SKM-1 treated with dmso at 0.1 percent for 144 hours (cell line): ENCODE measurements at regions not wholly inside any gene's neighbourhood (a gene's known extent, or its start where the extent isn't known, plus 50 kb on each side); places are given as distances from the start of the nearest gene placed in this dataset.

Experiments
- DNase-seq: peaks from one replicate; lab custom pipeline; 2025; ENCODE audit not compliant: unreplicated experiment; lab: John Stamatoyannopoulos, UW

GRCh38 chr13:31895691-31896090 is 135.9 kb upstream of the FRY start:
- no peak for DNase-seq

GRCh38 chr13:31896427-31896826 is 135.1 kb upstream of the FRY start:
- no peak for DNase-seq

- DNase-seq: no peak
These were observed 133.0 kb upstream of the FRY start for GRCh38 chr13:31898378-31899071.

- no peak for DNase-seq
These were observed 129.6 kb upstream of the FRY start for GRCh38 chr13:31901985-31902384.

- DNase-seq: no peak
These were observed 128.3 kb upstream of the FRY start for GRCh38 chr13:31903111-31903815.

- DNase-seq: no peak
These were observed 126.4 kb upstream of the FRY start for GRCh38 chr13:31904941-31905824.

- no peak for DNase-seq
These were observed 125.6 kb upstream of the FRY start for GRCh38 chr13:31905961-31906360.

GRCh38 chr13:31908696-31909411 is 122.7 kb upstream of the FRY start:
- DNase-seq: peak; percentile 78

GRCh38 chr13:31909864-31910551 is 121.6 kb upstream of the FRY start:
- DNase-seq: peak; percentile 76

- no peak for DNase-seq
These were observed 120.9 kb upstream of the FRY start for GRCh38 chr13:31910633-31911032.

- no peak for DNase-seq
These were observed 118.8 kb upstream of the FRY start for GRCh38 chr13:31912647-31913401.

- no peak for DNase-seq
These were observed 118.1 kb upstream of the FRY start for GRCh38 chr13:31913459-31913858.

GRCh38 chr13:31914843-31915242 is 116.7 kb upstream of the FRY start:
- no peak for DNase-seq

GRCh38 chr13:31918707-31919106 is 112.9 kb upstream of the FRY start:
- DNase-seq: no peak

GRCh38 chr13:31919241-31919640 is 112.3 kb upstream of the FRY start:
- DNase-seq: no peak

- no peak for DNase-seq
These were observed 111.4 kb upstream of the FRY start for GRCh38 chr13:31919971-31920726.

GRCh38 chr13:31920727-31921100 is 110.9 kb upstream of the FRY start:
- DNase-seq: no peak

GRCh38 chr13:31922724-31923123 is 108.8 kb upstream of the FRY start:
- DNase-seq: no peak

- DNase-seq: no peak
These were observed 108.3 kb upstream of the FRY start for GRCh38 chr13:31923134-31923763.
